ENCODE measurements at regions not wholly inside any gene's neighbourhood (a gene's known extent, or its start where the extent isn't known, plus 50 kb on each side); places are given as distances from the start of the nearest gene placed in this dataset.

GRCh38 chr18:30527917-30528316 is 514.6 kb downstream of the DSC3 start:
- Histone ChIP-seq H3K27ac (no peak overlapping the region), H3K36me3 (no peaks in the 10 kb centered on the region), H3K4me1 (no peaks in the 10 kb centered on the region), H3K9me3 (no peaks in the 10 kb centered on the region), H3K4me3 (no peak overlapping the region), H3K27me3 (no peaks in the 10 kb centered on the region)
- no peak for DNase-seq
- TF ChIP-seq CTCF (IDR thresholded peaks at IDR 0.05): no peak
- intact Hi-C loops (cut with DNase I; ENCODE audit: low total_unique reads): no loop called here

GRCh38 chr18:30527226-30527625 is 515.3 kb downstream of the DSC3 start:
- no peaks in the 10 kb centered on the region for H3K36me3 ChIP-seq
- no peak for DNase-seq
- no peaks in the 10 kb centered on the region for H3K4me1 ChIP-seq
- no peak overlapping the region for H3K4me3 ChIP-seq
- intact Hi-C loops (cut with DNase I; ENCODE audit: low total_unique reads): no loop called here
- no peak overlapping the region for H3K27ac ChIP-seq
- H3K27me3 ChIP-seq: no peaks in the 10 kb centered on the region
- no peak for TF ChIP-seq CTCF (IDR thresholded peaks at IDR 0.05)
- H3K9me3 ChIP-seq: no peaks in the 10 kb centered on the region

GRCh38 chr18:30522288-30522929 is 520.1 kb downstream of the DSC3 start:
- H3K27me3 ChIP-seq: no peaks in the 10 kb centered on the region
- no peaks in the 10 kb centered on the region for H3K4me1 ChIP-seq
- no peak overlapping the region for H3K27ac ChIP-seq
- no peak for TF ChIP-seq CTCF (IDR thresholded peaks at IDR 0.05)
- H3K9me3 ChIP-seq: no peaks in the 10 kb centered on the region
- H3K36me3 ChIP-seq: no peaks in the 10 kb centered on the region
- intact Hi-C loops (cut with DNase I; ENCODE audit: low total_unique reads): no loop called here
- no peak for DNase-seq
- H3K4me3 ChIP-seq: no peak overlapping the region

- Histone ChIP-seq H3K36me3 (no peaks in the 10 kb centered on the region), H3K27me3 (no peaks in the 10 kb centered on the region), H3K4me1 (no peaks in the 10 kb centered on the region), H3K27ac (no peak overlapping the region), H3K9me3 (no peaks in the 10 kb centered on the region), H3K4me3 (no peak overlapping the region)
- TF ChIP-seq CTCF (IDR thresholded peaks at IDR 0.05): no peak
- intact Hi-C loops (cut with DNase I; ENCODE audit: low total_unique reads): no loop called here
- no peak for DNase-seq
Measured at GRCh38 chr18:30514059-30514458, 528.5 kb downstream of the DSC3 start.

GRCh38 chr18:30512872-30513271 is 529.7 kb downstream of the DSC3 start:
- Histone ChIP-seq H3K4me1 (no peaks in the 10 kb centered on the region), H3K27me3 (no peaks in the 10 kb centered on the region)

More at GRCh38 chr18:30512872-30513271, 529.7 kb downstream of the DSC3 start:
- intact Hi-C loops (cut with DNase I; ENCODE audit: low total_unique reads): no loop called here
- DNase-seq: no peak
- no peaks in the 10 kb centered on the region for H3K36me3 ChIP-seq
- no peak overlapping the region for H3K27ac ChIP-seq
- H3K9me3 ChIP-seq: no peaks in the 10 kb centered on the region
- TF ChIP-seq CTCF (IDR thresholded peaks at IDR 0.05): no peak
- no peak overlapping the region for H3K4me3 ChIP-seq

All from tibial artery (tissue), 4 donors.